DMS79 treated with DMSO at 0.1 percent for 48 hours (cell line): ENCODE measurements at regions not wholly inside any gene's neighbourhood (a gene's known extent, or its start where the extent isn't known, plus 50 kb on each side); places are given as distances from the start of the nearest gene placed in this dataset.
"Not testable (repeated sequence)": the region's sequence is repeated elsewhere in the genome, so short reads cannot be mapped to it uniquely, and the experiment has no call there.

Experiments used
- DNase-seq: peaks from one replicate; lab custom pipeline; 2025; lab: John Stamatoyannopoulos, UW

GRCh38 chr9:29393064-29393463, 1819.8 kb upstream of the C9orf72 start:
- no peak for DNase-seq

GRCh38 chr9:29394855-29395254, 1821.6 kb upstream of the C9orf72 start:
- no peak for DNase-seq

- DNase-seq: no peak
Measured at GRCh38 chr9:29397148-29397547, 1823.9 kb upstream of the C9orf72 start.

- DNase-seq: no peak
Measured at GRCh38 chr9:29416204-29416603, 1842.9 kb upstream of the C9orf72 start.

- no peak for DNase-seq
Measured at GRCh38 chr9:29422438-29422837, 1849.2 kb upstream of the C9orf72 start.

- DNase-seq: no peak
Measured at GRCh38 chr9:29432191-29432590, 1858.9 kb upstream of the C9orf72 start.

- DNase-seq: not testable (repeated sequence)
Measured at GRCh38 chr9:29432656-29433055, 1859.4 kb upstream of the C9orf72 start.

- no peak for DNase-seq
Measured at GRCh38 chr9:29435368-29435767, 1862.1 kb upstream of the C9orf72 start.

GRCh38 chr9:29437526-29437925, 1864.2 kb upstream of the C9orf72 start:
- DNase-seq: no peak

GRCh38 chr9:29439961-29440360, 1866.7 kb upstream of the C9orf72 start:
- DNase-seq: no peak

GRCh38 chr9:29440449-29440848, 1867.2 kb upstream of the C9orf72 start:
- DNase-seq: no peak

- no peak for DNase-seq
Measured at GRCh38 chr9:29445751-29446150, 1872.5 kb upstream of the C9orf72 start.

- no peak for DNase-seq
Measured at GRCh38 chr9:29449306-29449705, 1876.0 kb upstream of the C9orf72 start.

GRCh38 chr9:29450343-29450875, 1877.1 kb upstream of the C9orf72 start:
- DNase-seq: not testable (repeated sequence)

GRCh38 chr9:29456940-29457339, 1883.7 kb upstream of the C9orf72 start:
- DNase-seq: no peak

GRCh38 chr9:29475471-29475870, 1902.2 kb upstream of the C9orf72 start:
- DNase-seq: no peak

- no peak for DNase-seq
Measured at GRCh38 chr9:29511680-29512079, 1938.4 kb upstream of the C9orf72 start.

- no peak for DNase-seq
Measured at GRCh38 chr9:29514336-29514735, 1941.1 kb upstream of the C9orf72 start.

- no peak for DNase-seq
Measured at GRCh38 chr9:29514862-29515261, 1941.6 kb upstream of the C9orf72 start.

GRCh38 chr9:29548436-29548835, 1975.2 kb upstream of the C9orf72 start:
- DNase-seq: no peak

GRCh38 chr9:29555502-29555901, 1982.2 kb upstream of the C9orf72 start:
- no peak for DNase-seq

- no peak for DNase-seq
Measured at GRCh38 chr9:29556317-29556716, 1983.0 kb upstream of the C9orf72 start.

- no peak for DNase-seq
Measured at GRCh38 chr9:29556746-29557145, 1983.5 kb upstream of the C9orf72 start.

GRCh38 chr9:29564564-29564963, 1991.3 kb upstream of the C9orf72 start:
- no peak for DNase-seq

- no peak for DNase-seq
Measured at GRCh38 chr9:29575219-29575618, 2001.9 kb upstream of the C9orf72 start.
